ENCODE measurements at regions not wholly inside any gene's neighbourhood (a gene's known extent, or its start where the extent isn't known, plus 50 kb on each side); places are given as distances from the start of the nearest gene placed in this dataset.

DNA sequence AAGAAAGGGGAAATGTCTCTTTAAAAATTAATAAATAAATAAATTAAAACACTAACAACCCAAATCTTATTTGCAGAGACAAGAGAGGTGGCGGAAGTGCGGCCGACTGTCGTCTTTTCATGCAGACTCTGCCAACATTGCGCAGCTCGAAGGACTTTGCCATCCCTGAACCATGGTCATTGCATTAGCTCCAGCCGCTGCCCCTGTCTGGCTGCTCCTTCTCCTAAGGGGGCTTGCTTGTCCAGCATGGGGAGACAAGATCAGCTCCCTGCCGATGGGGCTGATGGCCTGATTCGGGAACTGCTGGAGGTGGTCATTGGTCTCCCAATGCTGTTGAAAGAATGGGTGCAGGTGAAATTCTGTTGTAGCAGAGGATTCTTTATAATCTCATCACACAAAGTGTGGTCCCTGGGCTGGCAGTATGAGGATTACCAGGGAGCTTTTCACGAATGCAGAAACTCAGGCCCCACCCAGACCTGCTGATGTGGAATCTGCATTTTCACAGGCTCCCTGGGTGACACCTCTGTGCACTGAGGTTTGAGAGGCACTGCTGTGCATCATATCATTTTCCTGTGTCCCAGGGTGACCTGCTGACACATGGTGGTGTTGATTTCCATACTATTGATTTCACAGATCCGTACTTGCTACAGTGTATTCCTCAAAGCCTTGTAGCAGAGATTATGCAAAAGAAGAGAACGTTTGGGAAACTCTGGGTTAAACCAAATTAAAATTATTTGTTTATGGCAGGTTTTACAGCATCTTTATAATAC lies 172.4 kb upstream of the ZMIZ1 start:
- Histone ChIP-seq H3K4me1 (ENCODE audit: insufficient read depth, low read length) (0 out of 2 replicates have a peak, but pooled peaks cover 4% of the 10 kb centered on the region), H3K9me3 (ENCODE audit: insufficient read depth, low read depth, low read length) (no peaks in the 10 kb centered on the region), H3K27ac (ENCODE audit: low read length) (no peak overlapping the region), H3K27me3 (ENCODE audit: insufficient read depth, low read length) (no peaks in the 10 kb centered on the region), H3K4me3 (ENCODE audit: low read length) (no peak overlapping the region), H3K9ac (ENCODE audit: low read depth, low read length) (no peak overlapping the region), H3K36me3 (ENCODE audit: insufficient read depth, low read depth, low read length) (no peaks in the 10 kb centered on the region)

GRCh38 chr10:78898341-78899097 lies 170.2 kb upstream of the ZMIZ1 start:
- Histone ChIP-seq H3K36me3 (ENCODE audit: insufficient read depth, low read depth, low read length) (no peaks in the 10 kb centered on the region), H3K27me3 (ENCODE audit: insufficient read depth, low read length) (no peaks in the 10 kb centered on the region), H3K9ac (ENCODE audit: low read depth, low read length) (no peak overlapping the region), H3K4me3 (ENCODE audit: low read length) (no peak overlapping the region), H3K4me1 (ENCODE audit: insufficient read depth, low read length) (0 out of 2 replicates have a peak, but pooled peaks cover 4% of the 10 kb centered on the region), H3K9me3 (ENCODE audit: insufficient read depth, low read depth, low read length) (no peaks in the 10 kb centered on the region), H3K27ac (ENCODE audit: low read length) (no peak overlapping the region)

GRCh38 chr10:78899098-78899754 lies 169.5 kb upstream of the ZMIZ1 start:
- H3K27ac ChIP-seq (ENCODE audit: low read length) = no peak overlapping the region
- no peak overlapping the region for H3K9ac ChIP-seq (ENCODE audit: low read depth, low read length)
- H3K4me1 ChIP-seq (ENCODE audit: insufficient read depth, low read length) = 0 out of 2 replicates have a peak, but pooled peaks cover 4% of the 10 kb centered on the region
- H3K9me3 ChIP-seq (ENCODE audit: insufficient read depth, low read depth, low read length) = no peaks in the 10 kb centered on the region
- no peaks in the 10 kb centered on the region for H3K36me3 ChIP-seq (ENCODE audit: insufficient read depth, low read depth, low read length)
- no peak overlapping the region for H3K4me3 ChIP-seq (ENCODE audit: low read length)
- no peaks in the 10 kb centered on the region for H3K27me3 ChIP-seq (ENCODE audit: insufficient read depth, low read length)

DNA sequence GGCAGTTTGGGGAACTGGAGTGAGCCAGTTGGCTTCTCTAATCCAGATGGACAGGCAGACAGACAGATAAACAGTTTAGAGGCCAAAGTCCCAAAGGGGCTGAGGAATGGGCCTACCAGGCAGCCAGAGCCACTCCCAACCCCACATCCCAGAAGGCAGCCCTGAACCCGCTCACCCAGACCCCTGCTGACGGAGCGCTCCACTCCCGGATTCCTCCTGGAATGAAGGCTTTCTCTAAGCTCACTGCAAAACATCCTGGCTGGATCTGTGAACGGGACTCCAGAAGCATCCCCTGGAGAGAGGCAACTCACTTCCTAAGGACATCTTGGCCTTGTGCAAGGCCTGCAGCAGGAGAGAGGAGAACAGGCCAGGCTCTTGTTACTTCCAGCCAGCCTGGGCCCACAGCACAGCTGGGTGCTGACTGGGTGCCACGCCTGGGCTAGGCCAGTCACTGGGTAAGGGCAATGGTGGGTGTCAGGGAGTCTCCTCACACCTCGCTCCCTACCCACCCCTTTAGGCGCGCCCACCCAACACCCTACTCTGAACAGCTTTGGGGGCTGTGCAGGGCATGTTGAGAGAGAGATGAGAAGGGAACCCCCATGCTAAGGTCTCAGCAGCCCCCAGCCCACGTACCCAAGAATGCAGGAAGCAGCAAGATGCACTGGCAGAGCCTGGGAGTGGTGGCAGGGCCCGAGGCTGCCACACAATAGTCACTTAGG lies 168.6 kb upstream of the ZMIZ1 start:
- no peaks in the 10 kb centered on the region for H3K9me3 ChIP-seq (ENCODE audit: insufficient read depth, low read depth, low read length)
- no peaks in the 10 kb centered on the region for H3K27me3 ChIP-seq (ENCODE audit: insufficient read depth, low read length)
- no peak overlapping the region for H3K4me3 ChIP-seq (ENCODE audit: low read length)
- no peak overlapping the region for H3K27ac ChIP-seq (ENCODE audit: low read length)
- H3K9ac ChIP-seq (ENCODE audit: low read depth, low read length) = no peak overlapping the region
- H3K36me3 ChIP-seq (ENCODE audit: insufficient read depth, low read depth, low read length) = no peaks in the 10 kb centered on the region
- H3K4me1 ChIP-seq (ENCODE audit: insufficient read depth, low read length) = 0 out of 2 replicates have a peak, but pooled peaks cover 4% of the 10 kb centered on the region

DNA sequence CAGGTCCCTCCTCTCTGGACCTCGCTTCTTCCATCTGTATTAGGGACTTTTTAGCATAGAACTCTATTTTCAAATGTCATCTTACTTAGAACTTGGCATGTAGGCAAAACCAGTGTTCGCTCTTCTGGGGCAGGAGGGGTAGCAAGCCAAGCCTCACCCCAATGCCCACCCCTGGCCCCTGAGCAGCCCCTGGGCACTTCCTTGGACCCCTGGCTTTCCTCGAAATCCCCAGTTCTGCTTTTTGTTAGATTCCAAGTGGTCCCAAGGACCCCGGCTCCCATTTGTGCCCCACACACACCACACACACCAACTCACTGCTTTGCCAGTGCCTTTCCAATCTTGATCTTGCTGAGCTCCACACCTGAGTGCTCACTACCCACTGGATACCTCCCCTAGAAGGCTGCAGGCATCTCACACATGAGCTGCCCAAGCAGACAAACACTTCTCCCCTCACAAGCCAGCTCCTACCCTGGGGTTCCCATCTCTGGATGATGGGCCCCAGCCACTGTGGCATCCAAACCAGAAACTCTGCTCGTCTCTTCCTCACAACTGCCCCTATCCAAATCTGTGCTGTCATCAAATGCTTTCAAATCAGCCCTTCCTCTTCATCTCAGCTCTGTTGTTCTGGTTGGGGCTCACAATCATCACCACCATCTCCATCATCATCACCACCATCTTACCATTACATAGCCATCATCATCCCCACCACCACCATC lies 167.9 kb upstream of the ZMIZ1 start:
- no peaks in the 10 kb centered on the region for H3K36me3 ChIP-seq (ENCODE audit: insufficient read depth, low read depth, low read length)
- no peaks in the 10 kb centered on the region for H3K9me3 ChIP-seq (ENCODE audit: insufficient read depth, low read depth, low read length)
- H3K4me3 ChIP-seq (ENCODE audit: low read length) = no peak overlapping the region
- H3K9ac ChIP-seq (ENCODE audit: low read depth, low read length) = no peak overlapping the region
- 0 out of 2 replicates have a peak, but pooled peaks cover 4% of the 10 kb centered on the region for H3K4me1 ChIP-seq (ENCODE audit: insufficient read depth, low read length)
- no peak overlapping the region for H3K27ac ChIP-seq (ENCODE audit: low read length)
- H3K27me3 ChIP-seq (ENCODE audit: insufficient read depth, low read length) = no peaks in the 10 kb centered on the region

- no peak overlapping the region for H3K4me3 ChIP-seq (ENCODE audit: low read length)
- no peaks in the 10 kb centered on the region for H3K9me3 ChIP-seq (ENCODE audit: insufficient read depth, low read depth, low read length)
- H3K4me1 ChIP-seq (ENCODE audit: insufficient read depth, low read length) = no peaks in the 10 kb centered on the region
- no peaks in the 10 kb centered on the region for H3K36me3 ChIP-seq (ENCODE audit: insufficient read depth, low read depth, low read length)
- no peak overlapping the region for H3K9ac ChIP-seq (ENCODE audit: low read depth, low read length)
- no peak overlapping the region for H3K27ac ChIP-seq (ENCODE audit: low read length)
- H3K27me3 ChIP-seq (ENCODE audit: insufficient read depth, low read length) = no peaks in the 10 kb centered on the region
Observed at GRCh38 chr10:78901694-78902093, 167.1 kb upstream of the ZMIZ1 start.

DNA sequence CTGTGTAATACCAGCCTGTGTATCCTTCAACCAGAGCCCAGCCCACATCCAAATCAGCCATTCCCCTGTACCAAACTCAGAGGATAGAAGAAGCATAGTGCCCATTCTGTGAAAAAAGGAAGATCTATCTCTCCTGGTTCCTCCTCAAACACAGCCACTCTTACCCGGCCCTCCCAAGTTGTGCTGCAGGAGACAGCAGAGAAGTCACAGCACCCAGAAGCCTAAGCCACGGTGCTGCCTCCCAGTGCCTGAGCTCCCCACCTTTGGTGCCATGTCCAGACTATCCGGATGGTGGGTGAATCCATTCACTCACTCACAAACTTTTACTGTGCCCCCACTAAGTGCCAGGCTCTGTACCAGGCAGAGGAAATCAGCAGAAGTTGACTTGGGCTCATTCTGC lies 166.0 kb upstream of the ZMIZ1 start:
- Histone ChIP-seq H3K36me3 (ENCODE audit: insufficient read depth, low read depth, low read length) (no peaks in the 10 kb centered on the region), H3K4me1 (ENCODE audit: insufficient read depth, low read length) (0 out of 2 replicates have a peak, but pooled peaks cover 1% of the 10 kb centered on the region), H3K4me3 (ENCODE audit: low read length) (no peak overlapping the region), H3K27me3 (ENCODE audit: insufficient read depth, low read length) (no peaks in the 10 kb centered on the region), H3K9ac (ENCODE audit: low read depth, low read length) (no peak overlapping the region), H3K9me3 (ENCODE audit: insufficient read depth, low read depth, low read length) (no peaks in the 10 kb centered on the region), H3K27ac (ENCODE audit: low read length) (no peak overlapping the region)

DNA sequence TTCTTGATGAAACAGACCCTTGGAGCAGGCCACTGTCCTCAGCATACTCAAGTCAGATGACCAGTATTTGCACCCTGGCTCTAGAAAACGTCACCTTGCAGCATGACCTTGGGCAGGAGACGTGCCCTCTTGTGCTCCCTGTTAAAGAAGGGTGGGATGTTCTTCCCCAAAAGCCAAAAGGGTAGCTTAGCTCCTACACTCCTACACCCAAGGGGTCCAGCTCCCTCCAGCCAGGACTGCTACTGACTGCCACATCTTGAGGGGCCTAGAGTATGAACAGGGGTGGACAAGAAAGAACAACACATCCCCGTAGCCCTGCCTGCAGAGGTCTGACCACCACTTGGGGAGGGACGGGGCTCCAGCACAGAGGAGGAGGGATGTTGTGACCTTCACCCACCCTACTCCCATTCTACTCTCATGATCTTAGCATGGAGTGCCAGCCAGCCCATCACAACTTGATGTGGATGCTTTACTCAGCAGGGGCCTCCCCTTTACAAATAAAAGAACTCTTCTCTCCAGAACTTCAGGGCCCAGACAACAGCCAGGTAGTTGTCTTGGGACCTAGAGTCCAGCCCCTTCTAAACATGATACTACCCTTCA lies 165.3 kb upstream of the ZMIZ1 start:
- H3K4me3 ChIP-seq (ENCODE audit: low read length) = no peak overlapping the region

DNA sequence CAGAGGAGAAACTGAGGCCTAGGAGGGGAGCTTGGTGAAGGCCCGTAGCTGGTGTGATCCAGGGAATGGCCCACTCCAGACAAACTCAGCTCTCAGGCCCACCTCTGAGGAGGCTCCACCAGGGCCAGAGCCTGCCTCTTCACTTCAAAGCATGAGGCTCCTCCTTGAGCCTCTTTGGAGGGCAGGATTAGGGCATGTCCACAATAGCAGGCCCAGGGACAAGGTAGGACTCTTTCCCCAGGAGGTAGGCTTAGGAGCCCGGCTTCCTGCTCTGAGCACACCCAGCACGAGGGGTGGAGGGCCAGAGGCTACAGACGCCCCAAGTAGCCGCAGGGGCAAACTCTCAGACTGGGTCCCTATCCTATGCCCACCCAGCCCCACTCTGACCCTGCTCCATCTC lies 164.6 kb upstream of the ZMIZ1 start:
- Histone ChIP-seq H3K27ac (ENCODE audit: low read length) (no peak overlapping the region), H3K4me3 (ENCODE audit: low read length) (no peak overlapping the region), H3K9me3 (ENCODE audit: insufficient read depth, low read depth, low read length) (no peaks in the 10 kb centered on the region), H3K4me1 (ENCODE audit: insufficient read depth, low read length) (0 out of 2 replicates have a peak, but pooled peaks cover 6% of the 10 kb centered on the region), H3K27me3 (ENCODE audit: insufficient read depth, low read length) (no peaks in the 10 kb centered on the region), H3K9ac (ENCODE audit: low read depth, low read length) (no peak overlapping the region), H3K36me3 (ENCODE audit: insufficient read depth, low read depth, low read length) (no peaks in the 10 kb centered on the region)

More for the DNA sequence above, 165.3 kb upstream of the ZMIZ1 start:
- Histone ChIP-seq H3K27me3 (ENCODE audit: insufficient read depth, low read length) (no peaks in the 10 kb centered on the region), H3K9ac (ENCODE audit: low read depth, low read length) (no peak overlapping the region), H3K9me3 (ENCODE audit: insufficient read depth, low read depth, low read length) (no peaks in the 10 kb centered on the region), H3K4me1 (ENCODE audit: insufficient read depth, low read length) (0 out of 2 replicates have a peak, but pooled peaks cover 6% of the 10 kb centered on the region), H3K36me3 (ENCODE audit: insufficient read depth, low read depth, low read length) (no peaks in the 10 kb centered on the region), H3K27ac (ENCODE audit: low read length) (no peak overlapping the region)

DNA sequence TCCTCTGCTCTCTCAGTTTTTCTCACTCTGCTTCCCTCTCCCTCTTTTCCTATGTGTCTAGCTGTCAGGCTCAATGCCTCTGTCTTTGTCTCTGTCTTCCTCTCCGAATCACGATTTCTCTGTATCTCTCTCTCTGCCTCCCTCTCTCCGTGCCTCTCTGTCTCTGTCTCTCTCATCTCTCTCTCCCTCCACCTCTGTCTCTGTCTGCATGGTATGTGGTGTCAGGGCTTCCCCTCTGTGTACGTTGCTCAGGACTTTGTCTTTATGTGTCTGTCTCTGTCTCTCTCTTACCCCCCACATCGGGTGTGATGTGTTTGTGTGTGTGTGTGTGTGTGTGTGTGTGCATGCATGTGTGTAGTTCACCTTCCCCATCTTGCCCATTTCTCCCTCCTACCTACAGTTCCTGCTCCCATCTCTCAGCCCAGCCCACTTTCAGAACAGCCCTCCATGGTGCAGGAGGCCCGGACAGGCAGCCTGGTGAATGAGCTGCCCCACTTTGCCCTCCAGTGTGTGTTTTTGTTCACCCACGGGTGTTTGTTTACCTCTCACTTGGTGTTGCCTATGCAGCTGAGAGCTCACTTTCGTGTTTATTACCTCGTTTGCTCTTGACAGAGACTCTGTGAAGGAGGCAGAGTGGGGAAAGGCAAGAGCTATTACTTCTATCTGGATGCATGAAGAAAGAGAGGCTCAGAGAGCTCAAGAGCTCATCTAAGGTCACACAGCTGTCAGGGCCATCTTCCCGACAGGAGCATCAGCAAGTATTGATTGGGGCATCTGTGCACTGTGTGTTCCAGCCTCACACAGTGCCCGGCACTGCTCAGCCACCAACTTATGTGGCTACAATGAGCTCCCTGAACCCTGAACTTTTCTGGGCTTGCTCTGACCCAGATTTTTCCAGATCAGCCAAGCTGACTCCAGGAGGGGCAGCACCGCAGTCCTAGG lies 163.5 kb upstream of the ZMIZ1 start:
- no peak overlapping the region for H3K4me3 ChIP-seq (ENCODE audit: low read length)
- H3K4me1 ChIP-seq (ENCODE audit: insufficient read depth, low read length) = 0 out of 2 replicates have a peak, but pooled peaks cover 6% of the 10 kb centered on the region
- H3K9me3 ChIP-seq (ENCODE audit: insufficient read depth, low read depth, low read length) = no peaks in the 10 kb centered on the region
- H3K9ac ChIP-seq (ENCODE audit: low read depth, low read length) = no peak overlapping the region
- H3K27ac ChIP-seq (ENCODE audit: low read length) = no peak overlapping the region
- no peaks in the 10 kb centered on the region for H3K36me3 ChIP-seq (ENCODE audit: insufficient read depth, low read depth, low read length)
- peaks cover 6% of the 10 kb centered on the region; the same call in 1 of the 2 replicates for H3K27me3 ChIP-seq (ENCODE audit: insufficient read depth, low read length)

Data from iPS-20b (cell line).